AG09319 (cell line): ENCODE measurements at regions not wholly inside any gene's neighbourhood (a gene's known extent, or its start where the extent isn't known, plus 50 kb on each side); places are given as distances from the start of the nearest gene placed in this dataset.

Source experiments
- DNase-seq: peaks from one replicate; pipeline ENCODE4 v3.0.0-alpha.2; 2010; ENCODE audit warnings: low read depth; ENCODE audit errors: extremely low read depth
- CTCF ChIP-seq: IDR thresholded peaks from 2 replicates; pipeline ENCODE4 v1.5.1; 2011; ENCODE audit warnings: low read depth, mild to moderate bottlenecking, inconsistent platforms, low read length, moderate library complexity

GRCh38 chr21:27464648-27465047 is 497.8 kb upstream of the ADAMTS5 start:
- no peak for DNase-seq

GRCh38 chr21:27462726-27463125 is 495.8 kb upstream of the ADAMTS5 start:
- DNase-seq = no peak
- no peak for TF ChIP-seq CTCF

More at GRCh38 chr21:27464648-27465047, 497.8 kb upstream of the ADAMTS5 start:
- no peak for TF ChIP-seq CTCF

- DNase-seq = no peak
- TF ChIP-seq CTCF = no peak
Observed at GRCh38 chr21:27454234-27454633, 487.3 kb upstream of the ADAMTS5 start.

GRCh38 chr21:27451116-27451515 is 484.2 kb upstream of the ADAMTS5 start:
- no peak for TF ChIP-seq CTCF
- DNase-seq = no peak

GRCh38 chr21:27450216-27450615 is 483.3 kb upstream of the ADAMTS5 start:
- DNase-seq = no peak
- no peak for TF ChIP-seq CTCF

GRCh38 chr21:27448960-27449359 is 482.1 kb upstream of the ADAMTS5 start:
- DNase-seq = no peak

GRCh38 chr21:27447843-27448242 is 481.0 kb upstream of the ADAMTS5 start:
- no peak for DNase-seq

More at GRCh38 chr21:27448960-27449359, 482.1 kb upstream of the ADAMTS5 start:
- no peak for TF ChIP-seq CTCF

More at GRCh38 chr21:27447843-27448242, 481.0 kb upstream of the ADAMTS5 start:
- no peak for TF ChIP-seq CTCF
